Prostate gland (tissue), 2 donors: ENCODE measurements at regions not wholly inside any gene's neighbourhood (a gene's known extent, or its start where the extent isn't known, plus 50 kb on each side); places are given as distances from the start of the nearest gene placed in this dataset.

Experiments used
- DNase-seq: peaks from one replicate; pipeline ENCODE4 v3.0.0-alpha.2; 2019; ENCODE audit warnings: low spot score
- H3K27ac ChIP-seq, 2 donors: fragments of 200-600 bp; sonication (generic); 2 replicates each; pipeline ENCODE4 v1.5.1; 2017 to 2019
- H3K27me3 ChIP-seq: fragments of 200-600 bp; sonication (generic); replicated peaks from 2 replicates; pipeline ENCODE4 v1.5.1; 2019; ENCODE audit not compliant: insufficient read depth
- H3K36me3 ChIP-seq, 2 donors: fragments of 200-600 bp; sonication (generic); 1 replicate in 1 of 2; 2 replicates in 1 of 2; pipeline versions ENCODE4 v1.5.1 to v1.8.1; 2017 to 2019
- H3K4me1 ChIP-seq: fragments of 200-600 bp; sonication (generic); replicated peaks from 2 replicates; pipeline ENCODE4 v1.5.1; 2019
- H3K4me3 ChIP-seq, 2 donors: fragments of 200-600 bp; sonication (generic); 2 replicates each; pipeline ENCODE4 v1.5.1; 2017 to 2019
- H3K9me3 ChIP-seq: fragments of 200-600 bp; sonication (generic); 2 replicates; pipeline ENCODE4 v1.5.1; 2017
- CTCF ChIP-seq, 4 experiments: fragments of 200-600 bp in 2 of 4; fragments of 450-650 bp in 2 of 4; sonication (generic) in 2 of 4; IDR thresholded peaks; 1 replicate in 3 of 4; 2 replicates in 1 of 4; pipeline ENCODE4 v1.5.1; 2016 to 2019; ENCODE audit warnings: antibody characterized with exemption in 4 of 4, mild to moderate bottlenecking in 2 of 4, moderate library complexity in 2 of 4
- POLR2A ChIP-seq: fragments of 450-650 bp; IDR thresholded peaks from one replicate; pipeline ENCODE4 v1.6.1; 2016; ENCODE audit warnings: antibody characterized with exemption, mild to moderate bottlenecking
- POLR2AphosphoS5 ChIP-seq: sonication (generic); formaldehyde crosslinking; IDR thresholded peaks from one replicate; pipeline ENCODE4 v1.6.1; 2017; ENCODE audit warnings: antibody characterized with exemption
- WGBS: methylation state at CpG from one replicate; pipeline ENCODE4 v1.1.5; 2018; 5-methylcytosine and 5-hydroxymethylcytosine counted together
- intact Hi-C: fragments of 100-400 bp; cut with DNase I; formaldehyde crosslinking; loops from one replicate; pipeline ENCODE4 v1.14.2; 2022

GRCh38 chr1:42047508-42047880, 105.7 kb upstream of the GUCA2B start:
- H3K4me3 ChIP-seq, result no peak overlapping the region
- no peak for DNase-seq
- no peaks in the 10 kb centered on the region for H3K4me1 ChIP-seq
- H3K9me3 ChIP-seq, result no peaks in the 10 kb centered on the region
- intact Hi-C loops, result no loop called here
- H3K27me3 ChIP-seq, result no peaks in the 10 kb centered on the region
- TF ChIP-seq POLR2A, result no peak
- TF ChIP-seq CTCF (IDR thresholded peaks at IDR 0.05), result no peak
- TF ChIP-seq POLR2AphosphoS5, result no peak
- WGBS, result 91% methylated on average over 1 of the region's 1 CpG
- no peak overlapping the region for H3K27ac ChIP-seq
- H3K36me3 ChIP-seq, result no peaks in the 10 kb centered on the region

GRCh38 chr1:42046761-42047507, 106.3 kb upstream of the GUCA2B start:
- Histone ChIP-seq H3K27me3 (no peaks in the 10 kb centered on the region), H3K4me1 (no peaks in the 10 kb centered on the region), H3K9me3 (no peaks in the 10 kb centered on the region), H3K4me3 (no peak overlapping the region), H3K27ac (no peak overlapping the region), H3K36me3 (no peaks in the 10 kb centered on the region)
- intact Hi-C loops, result no loop called here
- 88% methylated on average over 4 of the region's 4 CpGs for WGBS
- DNase-seq, result no peak
- no peak for TF ChIP-seq POLR2A
- no peak for TF ChIP-seq CTCF (IDR thresholded peaks at IDR 0.05)
- TF ChIP-seq POLR2AphosphoS5, result no peak

GRCh38 chr1:42044346-42044745, 108.9 kb upstream of the GUCA2B start:
- H3K36me3 ChIP-seq, result no peaks in the 10 kb centered on the region
- WGBS, result 97% methylated on average over 3 of the region's 3 CpGs
- H3K9me3 ChIP-seq, result no peaks in the 10 kb centered on the region
- no peaks in the 10 kb centered on the region for H3K27me3 ChIP-seq
- H3K4me1 ChIP-seq, result no peaks in the 10 kb centered on the region
- H3K27ac ChIP-seq, result no peak overlapping the region
- intact Hi-C loops, result no loop called here
- H3K4me3 ChIP-seq, result no peak overlapping the region
- no peak for DNase-seq
- TF ChIP-seq POLR2A (no peak), CTCF (IDR thresholded peaks at IDR 0.05) (no peak), POLR2AphosphoS5 (no peak)

GRCh38 chr1:42043811-42044210, 109.4 kb upstream of the GUCA2B start:
- H3K4me1 ChIP-seq, result no peaks in the 10 kb centered on the region
- H3K27me3 ChIP-seq, result no peaks in the 10 kb centered on the region
- no peak for DNase-seq
- no peaks in the 10 kb centered on the region for H3K36me3 ChIP-seq
- no peaks in the 10 kb centered on the region for H3K9me3 ChIP-seq
- TF ChIP-seq POLR2A (no peak), POLR2AphosphoS5 (no peak), CTCF (IDR thresholded peaks at IDR 0.05) (no peak)
- H3K27ac ChIP-seq, result no peak overlapping the region
- intact Hi-C loops, result no loop called here
- WGBS, result 89% methylated on average over 1 of the region's 1 CpG
- H3K4me3 ChIP-seq, result no peak overlapping the region

GRCh38 chr1:42043182-42043581, 110.0 kb upstream of the GUCA2B start:
- H3K27me3 ChIP-seq, result no peaks in the 10 kb centered on the region
- no peaks in the 10 kb centered on the region for H3K36me3 ChIP-seq
- H3K4me1 ChIP-seq, result no peaks in the 10 kb centered on the region
- no peak for TF ChIP-seq POLR2AphosphoS5
- no peak for TF ChIP-seq POLR2A
- TF ChIP-seq CTCF (IDR thresholded peaks at IDR 0.05), result no peak
- H3K4me3 ChIP-seq, result no peak overlapping the region
- intact Hi-C loops, result no loop called here
- WGBS, result 88% methylated on average over 2 of the region's 2 CpGs
- H3K9me3 ChIP-seq, result no peaks in the 10 kb centered on the region
- DNase-seq, result no peak
- H3K27ac ChIP-seq, result no peak overlapping the region
